ENCODE measurements at regions not wholly inside any gene's neighbourhood (a gene's known extent, or its start where the extent isn't known, plus 50 kb on each side); places are given as distances from the start of the nearest gene placed in this dataset.
"Not testable (repeated sequence)": the region's sequence is repeated elsewhere in the genome, so short reads cannot be mapped to it uniquely, and the experiment has no call there.

GRCh38 chr4:159780196-159780922 lies 677.5 kb downstream of the RAPGEF2 start:
- no peak for DNase-seq (ENCODE audit: extremely low read depth, low read depth)

- no peak for DNase-seq (ENCODE audit: extremely low read depth, low read depth)
These were observed 685.0 kb downstream of the RAPGEF2 start for GRCh38 chr4:159787901-159788300.

- DNase-seq (ENCODE audit: extremely low read depth, low read depth) = no peak
These were observed 688.5 kb downstream of the RAPGEF2 start for GRCh38 chr4:159791334-159791733.

- not testable (repeated sequence) for DNase-seq (ENCODE audit: extremely low read depth, low read depth)
These were observed 701.7 kb downstream of the RAPGEF2 start for GRCh38 chr4:159804592-159804991.

- no peak for DNase-seq (ENCODE audit: extremely low read depth, low read depth)
These were observed 720.9 kb downstream of the RAPGEF2 start for GRCh38 chr4:159823743-159824142.

GRCh38 chr4:159828687-159829086 lies 725.8 kb downstream of the RAPGEF2 start:
- no peak for DNase-seq (ENCODE audit: extremely low read depth, low read depth)

GRCh38 chr4:159829184-159829583 lies 726.3 kb downstream of the RAPGEF2 start:
- DNase-seq (ENCODE audit: extremely low read depth, low read depth) = no peak

GRCh38 chr4:159837071-159837470 lies 734.2 kb downstream of the RAPGEF2 start:
- DNase-seq (ENCODE audit: extremely low read depth, low read depth) = no peak

- DNase-seq (ENCODE audit: extremely low read depth, low read depth) = no peak
These were observed 752.9 kb downstream of the RAPGEF2 start for GRCh38 chr4:159855731-159856130.

- DNase-seq (ENCODE audit: extremely low read depth, low read depth) = no peak
These were observed 753.6 kb downstream of the RAPGEF2 start for GRCh38 chr4:159856451-159856850.

GRCh38 chr4:159859656-159860148 lies 756.8 kb downstream of the RAPGEF2 start:
- no peak for DNase-seq (ENCODE audit: extremely low read depth, low read depth)

GRCh38 chr4:159860945-159861344 lies 758.1 kb downstream of the RAPGEF2 start:
- no peak for DNase-seq (ENCODE audit: extremely low read depth, low read depth)

- no peak for DNase-seq (ENCODE audit: extremely low read depth, low read depth)
These were observed 761.5 kb downstream of the RAPGEF2 start for GRCh38 chr4:159864337-159864736.

- DNase-seq (ENCODE audit: extremely low read depth, low read depth) = no peak
These were observed 764.8 kb downstream of the RAPGEF2 start for GRCh38 chr4:159867673-159868072.

- DNase-seq (ENCODE audit: extremely low read depth, low read depth) = not testable (repeated sequence)
These were observed 766.1 kb downstream of the RAPGEF2 start for GRCh38 chr4:159868936-159869335.

GRCh38 chr4:159871141-159871540 lies 768.3 kb downstream of the RAPGEF2 start:
- DNase-seq (ENCODE audit: extremely low read depth, low read depth) = no peak

- DNase-seq (ENCODE audit: extremely low read depth, low read depth) = no peak
These were observed 778.3 kb downstream of the RAPGEF2 start for GRCh38 chr4:159881158-159881557.

GRCh38 chr4:159884989-159885388 lies 782.1 kb downstream of the RAPGEF2 start:
- no peak for DNase-seq (ENCODE audit: extremely low read depth, low read depth)

GRCh38 chr4:159899596-159899995 lies 796.7 kb downstream of the RAPGEF2 start:
- DNase-seq (ENCODE audit: extremely low read depth, low read depth) = no peak

- no peak for DNase-seq (ENCODE audit: extremely low read depth, low read depth)
These were observed 797.7 kb downstream of the RAPGEF2 start for GRCh38 chr4:159900562-159900961.

GRCh38 chr4:159902648-159903047 lies 799.8 kb downstream of the RAPGEF2 start:
- no peak for DNase-seq (ENCODE audit: extremely low read depth, low read depth)

GRCh38 chr4:159904906-159905305 lies 802.0 kb downstream of the RAPGEF2 start:
- no peak for DNase-seq (ENCODE audit: extremely low read depth, low read depth)

GRCh38 chr4:159906051-159906450 lies 803.2 kb downstream of the RAPGEF2 start:
- no peak for DNase-seq (ENCODE audit: extremely low read depth, low read depth)
